A549 (cell line): ENCODE measurements at regions not wholly inside any gene's neighbourhood (a gene's known extent, or its start where the extent isn't known, plus 50 kb on each side); places are given as distances from the start of the nearest gene placed in this dataset.

Experiments
- ATAC-seq, 2 experiments: fragments of 200-7000 bp in 1 of 2; fragments of >200 bp in 1 of 2; cut with Nextera tagmentation in 1 of 2; cut with Tn5 transposase in 1 of 2; 3 replicates each; pipeline versions ENCODE4 v1.8.0 to v1.9.1; 2018 to 2020; ENCODE audit warnings: mild to moderate bottlenecking in 1 of 2, moderate library complexity in 1 of 2
- CTCF ChIA-PET: fragments of 300-600 bp; sonication (Branson Sonifier 250); formaldehyde crosslinking; extraction: SDS; loops from one replicate; lab custom pipeline; 2021; ENCODE audit warnings: antibody characterized with exemption, inconsistent platforms; lab: Yijun Ruan, JAX
- POLR2A ChIA-PET: fragments of 350-600 bp; formaldehyde crosslinking; extraction: SDS; loops from one replicate; lab custom pipeline; 2021; ENCODE audit warnings: antibody characterized with exemption, inconsistent platforms; lab: Yijun Ruan, JAX
- DNase-seq, 2 experiments: peaks; one replicate each; pipeline versions ENCODE4 v3.0.0 to v3.0.0-alpha.2; 2011 to 2016; ENCODE audit warnings: low read depth in 1 of 2, low spot score in 1 of 2
- FAIRE-seq: peaks from 2 replicates; lab custom pipeline; 2011; peaks lifted over from hg19 to GRCh38; lab: Jason Lieb, UNC
- H3K27ac ChIP-seq, 2 experiments: fragments of >200 bp; sonication (Bioruptor Twin); formaldehyde crosslinking; 3 replicates each; pipeline ENCODE4 v1.5.1; 2016 to 2017
- H3K4me1 ChIP-seq: fragments of >200 bp; sonication (Bioruptor Twin); formaldehyde crosslinking; 3 replicates; pipeline ENCODE4 v1.6.1; 2016
- H3K4me2 ChIP-seq: fragments of >200 bp; sonication (Bioruptor Twin); formaldehyde crosslinking; 3 replicates; pipeline ENCODE4 v1.6.1; 2016
- H3K4me3 ChIP-seq: fragments of >200 bp; sonication (Bioruptor Twin); formaldehyde crosslinking; 3 replicates; pipeline ENCODE4 v1.5.1; 2016
- H3K9me3 ChIP-seq: fragments of >200 bp; sonication (Bioruptor Twin); formaldehyde crosslinking; 3 replicates; pipeline ENCODE4 v1.6.1; 2016
- BHLHE40 ChIP-seq: IDR thresholded peaks from 2 replicates; pipeline ENCODE4 v1.6.1; 2012; ENCODE audit warnings: low read depth, low read length, inconsistent platforms
- CEBPB ChIP-seq, 2 experiments: fragments of >200 bp in 1 of 2; sonication (Bioruptor Twin) in 1 of 2; formaldehyde crosslinking in 1 of 2; IDR thresholded peaks; 2 replicates each; pipeline ENCODE4 v1.6.1; 2012 to 2016
- EHF ChIP-seq: fragments of 250-450 bp; sonication (Bioruptor Pico); IDR thresholded peaks from 2 replicates; pipeline ENCODE4 v1.5.0; 2020; ENCODE audit warnings: mild to moderate bottlenecking
- EHMT2 ChIP-seq: fragments of 200-600 bp; sonication (generic); IDR thresholded peaks from 2 replicates; pipeline ENCODE4 v1.6.1; 2016; ENCODE audit warnings: antibody characterized with exemption, low read depth, mild to moderate bottlenecking, moderate library complexity
- FOSB ChIP-seq: fragments of 250-450 bp; sonication (Bioruptor Pico); IDR thresholded peaks from 2 replicates; pipeline ENCODE4 v1.5.0; 2020; ENCODE audit warnings: mild to moderate bottlenecking, moderate library complexity
- GATA3 ChIP-seq: IDR thresholded peaks from 2 replicates; pipeline ENCODE4 v1.6.1; 2012; ENCODE audit warnings: borderline replicate concordance
- HMGXB4 ChIP-seq: fragments of 250-450 bp; sonication (Bioruptor Pico); IDR thresholded peaks from 2 replicates; pipeline ENCODE4 v1.5.0; 2021; ENCODE audit warnings: mild to moderate bottlenecking, moderate library complexity, borderline replicate concordance
- HOXA7 ChIP-seq: fragments of 250-450 bp; sonication (Bioruptor Pico); IDR thresholded peaks from 2 replicates; pipeline ENCODE4 v1.5.0; 2020; ENCODE audit warnings: mild to moderate bottlenecking, moderate library complexity
- HOXB13 ChIP-seq: fragments of 250-450 bp; sonication (Bioruptor Pico); IDR thresholded peaks from 2 replicates; pipeline ENCODE4 v1.5.0; 2020; ENCODE audit warnings: low read depth, mild to moderate bottlenecking, moderate library complexity
- JUN ChIP-seq, 2 experiments: fragments of >200 bp; sonication (Bioruptor Twin); formaldehyde crosslinking; IDR thresholded peaks; 2 replicates in 1 of 2; 3 replicates in 1 of 2; pipeline ENCODE4 v1.6.1; 2016 to 2017
- JUNB ChIP-seq: fragments of >200 bp; sonication (Bioruptor Twin); formaldehyde crosslinking; IDR thresholded peaks from 2 replicates; pipeline ENCODE4 v1.6.1; 2016
- MAX ChIP-seq: IDR thresholded peaks from 2 replicates; pipeline ENCODE4 v1.6.1; 2012
- MYC ChIP-seq: IDR thresholded peaks from 2 replicates; pipeline ENCODE4 v1.6.1; 2012; ENCODE audit warnings: mild to moderate bottlenecking, inconsistent platforms, low read length, improper control_type of control experiment, borderline replicate concordance
- POLR2AphosphoS2 ChIP-seq: conservative IDR thresholded peaks from 2 replicates; pipeline ENCODE4 v1.6.1; 2012; ENCODE audit warnings: low read length, improper control_type of control experiment, inconsistent platforms
- RCOR1 ChIP-seq: fragments of 150-350 bp; IDR thresholded peaks from 2 replicates; pipeline ENCODE4 v1.6.1; 2014; ENCODE audit warnings: antibody characterized with exemption, low read length, low read depth
- SREBF2 ChIP-seq: fragments of 450-650 bp; IDR thresholded peaks from 2 replicates; pipeline ENCODE4 v1.6.1; 2014; ENCODE audit warnings: mild to moderate bottlenecking, moderate library complexity
- USF2 ChIP-seq: fragments of 450-650 bp; IDR thresholded peaks from 2 replicates; pipeline ENCODE4 v1.6.1; 2014; ENCODE audit warnings: antibody characterized with exemption
- ZC3H11A ChIP-seq: fragments of 450-650 bp; IDR thresholded peaks from 2 replicates; pipeline ENCODE4 v1.6.1; 2014; ENCODE audit warnings: antibody characterized with exemption, mild to moderate bottlenecking
- ZFP36 ChIP-seq: fragments of 450-650 bp; IDR thresholded peaks from 2 replicates; pipeline ENCODE4 v1.6.1; 2014; ENCODE audit warnings: borderline replicate concordance; ENCODE audit not compliant: partially characterized antibody
- ZNF302 ChIP-seq: fragments of 250-450 bp; sonication (Bioruptor Pico); IDR thresholded peaks from 2 replicates; pipeline ENCODE4 v1.9.0; 2021; ENCODE audit warnings: inconsistent platforms, mild to moderate bottlenecking, moderate library complexity
- ZSCAN20 ChIP-seq: fragments of 250-450 bp; sonication (Bioruptor Pico); IDR thresholded peaks from 2 replicates; pipeline ENCODE4 v1.8.0; 2022; ENCODE audit warnings: mild to moderate bottlenecking, moderate library complexity
- WGBS: methylation state at CpG from one replicate; pipeline ENCODE4 v1.1.6; 2017; ENCODE audit errors: missing lambda C conversion rate; 5-methylcytosine and 5-hydroxymethylcytosine counted together

- Histone ChIP-seq H3K9me3 (no peaks in the 10 kb centered on the region), H3K4me2 (no peak overlapping the region), H3K4me1 (no peaks in the 10 kb centered on the region)
- 50% methylated on average over 3 of the region's 3 CpGs for WGBS
- ATAC-seq, result no peak
- 0 out of 2 replicates have a peak, but pooled peaks have one; percentile 25 for TF ChIP-seq USF2
- no peak for TF ChIP-seq GATA3
- TF ChIP-seq MYC, result no peak
- TF ChIP-seq, all 56 proteins: peak for 1
- POLR2A ChIA-PET, result no interaction called here
- CTCF ChIA-PET, result no interaction called here
- no peak overlapping the region for H3K4me3 ChIP-seq
- H3K27ac ChIP-seq, result no peak overlapping the region
- no peak for FAIRE-seq
- no peak for DNase-seq
Measured at GRCh38 chr2:217288472-217289063, 428.7 kb upstream of the TNP1 start.

- WGBS, result 73% methylated on average over 2 of the region's 2 CpGs
- no peak overlapping the region for H3K4me3 ChIP-seq
- FAIRE-seq (no peak), ATAC-seq (no peak), DNase-seq (no peak)
- no peak overlapping the region for H3K4me2 ChIP-seq
- TF ChIP-seq ZNF302 (CRISPR knock-in tag) (no peak), HMGXB4 (no peak), RCOR1 (no peak), ZSCAN20 (no peak)
- no peak overlapping the region for H3K27ac ChIP-seq
- ChIA-PET POLR2A (no interaction called here), CTCF (no interaction called here)
- no peaks in the 10 kb centered on the region for H3K4me1 ChIP-seq
- H3K9me3 ChIP-seq, result no peaks in the 10 kb centered on the region
Measured at GRCh38 chr2:217286833-217287232, 427.0 kb upstream of the TNP1 start.

- no peaks in the 10 kb centered on the region for H3K4me1 ChIP-seq
- H3K27ac ChIP-seq, result no peak overlapping the region
- ATAC-seq, result no peak
- no peak for TF ChIP-seq FOSB (CRISPR knock-in tag)
- DNase-seq, result no peak
- CTCF ChIA-PET, result no interaction called here
- no peak for FAIRE-seq
- POLR2A ChIA-PET, result no interaction called here
- no peak overlapping the region for H3K4me2 ChIP-seq
- 64% methylated on average over 4 of the region's 4 CpGs for WGBS
- no peak overlapping the region for H3K4me3 ChIP-seq
- no peaks in the 10 kb centered on the region for H3K9me3 ChIP-seq
Measured at GRCh38 chr2:217285926-217286325, 426.1 kb upstream of the TNP1 start.

- no peak for FAIRE-seq
- Histone ChIP-seq H3K4me2 (no peak overlapping the region), H3K9me3 (no peaks in the 10 kb centered on the region), H3K4me1 (peaks cover 1% of the 10 kb centered on the region; the same call in 1 of the 3 replicates), H3K4me3 (no peak overlapping the region), H3K27ac (no peak overlapping the region)
- DNase-seq, result no peak
- 59% methylated on average over 6 of the region's 6 CpGs for WGBS
- POLR2A ChIA-PET, result no interaction called here
- CTCF ChIA-PET, result no interaction called here
- TF ChIP-seq CEBPB (IDR thresholded peaks at IDR 0.05) (no peak), ZC3H11A (no peak), HOXB13 (no peak), HOXA7 (no peak), BHLHE40 (no peak), POLR2AphosphoS2 (no peak), EHF (CRISPR knock-in tag) (no peak), SREBF2 (no peak), EHMT2 (no peak), JUN (IDR thresholded peaks at IDR 0.05) (no peak), JUNB (no peak), ZFP36 (no peak), MAX (no peak), ZNF302 (CRISPR knock-in tag) (no peak)
- no peak for ATAC-seq
Measured at GRCh38 chr2:217283460-217283859, 423.6 kb upstream of the TNP1 start.
